ENCODE measurements at regions not wholly inside any gene's neighbourhood (a gene's known extent, or its start where the extent isn't known, plus 50 kb on each side); places are given as distances from the start of the nearest gene placed in this dataset.

DNA sequence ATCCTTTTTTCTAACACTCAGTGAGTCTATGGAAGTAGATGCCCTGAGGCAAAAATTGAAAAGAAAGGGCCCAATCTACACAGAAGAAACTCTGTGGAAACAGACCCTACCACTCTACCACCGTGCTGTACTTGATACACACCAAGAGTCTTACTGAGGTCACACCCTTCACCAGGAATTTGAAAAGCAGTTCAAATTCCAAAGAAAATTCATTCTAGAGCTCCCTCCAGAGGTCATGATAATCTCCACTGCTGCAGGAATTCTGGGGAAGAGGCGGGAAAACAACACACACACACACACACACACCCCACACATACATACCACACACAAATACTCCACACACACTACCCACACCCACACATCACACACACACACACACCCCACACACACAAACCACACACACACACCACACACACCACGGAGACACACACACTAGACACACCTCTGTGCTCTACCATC, 336.8 kb downstream of the HDGFL1 start:
- TF ChIP-seq, protein P1, sequence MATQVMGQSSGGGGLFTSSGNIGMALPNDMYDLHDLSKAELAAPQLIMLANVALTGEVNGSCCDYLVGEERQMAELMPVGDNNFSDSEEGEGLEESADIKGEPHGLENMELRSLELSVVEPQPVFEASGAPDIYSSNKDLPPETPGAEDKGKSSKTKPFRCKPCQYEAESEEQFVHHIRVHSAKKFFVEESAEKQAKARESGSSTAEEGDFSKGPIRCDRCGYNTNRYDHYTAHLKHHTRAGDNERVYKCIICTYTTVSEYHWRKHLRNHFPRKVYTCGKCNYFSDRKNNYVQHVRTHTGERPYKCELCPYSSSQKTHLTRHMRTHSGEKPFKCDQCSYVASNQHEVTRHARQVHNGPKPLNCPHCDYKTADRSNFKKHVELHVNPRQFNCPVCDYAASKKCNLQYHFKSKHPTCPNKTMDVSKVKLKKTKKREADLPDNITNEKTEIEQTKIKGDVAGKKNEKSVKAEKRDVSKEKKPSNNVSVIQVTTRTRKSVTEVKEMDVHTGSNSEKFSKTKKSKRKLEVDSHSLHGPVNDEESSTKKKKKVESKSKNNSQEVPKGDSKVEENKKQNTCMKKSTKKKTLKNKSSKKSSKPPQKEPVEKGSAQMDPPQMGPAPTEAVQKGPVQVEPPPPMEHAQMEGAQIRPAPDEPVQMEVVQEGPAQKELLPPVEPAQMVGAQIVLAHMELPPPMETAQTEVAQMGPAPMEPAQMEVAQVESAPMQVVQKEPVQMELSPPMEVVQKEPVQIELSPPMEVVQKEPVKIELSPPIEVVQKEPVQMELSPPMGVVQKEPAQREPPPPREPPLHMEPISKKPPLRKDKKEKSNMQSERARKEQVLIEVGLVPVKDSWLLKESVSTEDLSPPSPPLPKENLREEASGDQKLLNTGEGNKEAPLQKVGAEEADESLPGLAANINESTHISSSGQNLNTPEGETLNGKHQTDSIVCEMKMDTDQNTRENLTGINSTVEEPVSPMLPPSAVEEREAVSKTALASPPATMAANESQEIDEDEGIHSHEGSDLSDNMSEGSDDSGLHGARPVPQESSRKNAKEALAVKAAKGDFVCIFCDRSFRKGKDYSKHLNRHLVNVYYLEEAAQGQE (IDR thresholded peaks at IDR 0.05) = no peak
- TF ChIP-seq, protein P2, sequence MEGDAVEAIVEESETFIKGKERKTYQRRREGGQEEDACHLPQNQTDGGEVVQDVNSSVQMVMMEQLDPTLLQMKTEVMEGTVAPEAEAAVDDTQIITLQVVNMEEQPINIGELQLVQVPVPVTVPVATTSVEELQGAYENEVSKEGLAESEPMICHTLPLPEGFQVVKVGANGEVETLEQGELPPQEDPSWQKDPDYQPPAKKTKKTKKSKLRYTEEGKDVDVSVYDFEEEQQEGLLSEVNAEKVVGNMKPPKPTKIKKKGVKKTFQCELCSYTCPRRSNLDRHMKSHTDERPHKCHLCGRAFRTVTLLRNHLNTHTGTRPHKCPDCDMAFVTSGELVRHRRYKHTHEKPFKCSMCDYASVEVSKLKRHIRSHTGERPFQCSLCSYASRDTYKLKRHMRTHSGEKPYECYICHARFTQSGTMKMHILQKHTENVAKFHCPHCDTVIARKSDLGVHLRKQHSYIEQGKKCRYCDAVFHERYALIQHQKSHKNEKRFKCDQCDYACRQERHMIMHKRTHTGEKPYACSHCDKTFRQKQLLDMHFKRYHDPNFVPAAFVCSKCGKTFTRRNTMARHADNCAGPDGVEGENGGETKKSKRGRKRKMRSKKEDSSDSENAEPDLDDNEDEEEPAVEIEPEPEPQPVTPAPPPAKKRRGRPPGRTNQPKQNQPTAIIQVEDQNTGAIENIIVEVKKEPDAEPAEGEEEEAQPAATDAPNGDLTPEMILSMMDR (IDR thresholded peaks at IDR 0.05; ENCODE audit: low read depth, low read length, missing input control) = no peak
- TF ChIP-seq RAD21 (IDR thresholded peaks at IDR 0.05) = peak; percentile 27 to 38
